ENCODE measurements at regions not wholly inside any gene's neighbourhood (a gene's known extent, or its start where the extent isn't known, plus 50 kb on each side); places are given as distances from the start of the nearest gene placed in this dataset.

- H3K4me3 ChIP-seq (ENCODE audit: low read depth, low read length) = no peak overlapping the region
- no peak for TF ChIP-seq CTCF (conservative IDR thresholded peaks at IDR 0.05; ENCODE audit: low read depth, low read length)
- DNase-seq (ENCODE audit: low read depth) = no peak
These were observed 85.7 kb upstream of the STK17B start for GRCh38 chr2:196257086-196257485.

- DNase-seq (ENCODE audit: low read depth) = no peak
- H3K4me3 ChIP-seq (ENCODE audit: low read depth, low read length) = no peak overlapping the region
- TF ChIP-seq CTCF (conservative IDR thresholded peaks at IDR 0.05; ENCODE audit: low read depth, low read length) = no peak
These were observed 87.0 kb upstream of the STK17B start for GRCh38 chr2:196258407-196258806.

GRCh38 chr2:196259507-196260481 lies 88.4 kb upstream of the STK17B start:
- H3K4me3 ChIP-seq (ENCODE audit: low read depth, low read length) = no peak overlapping the region
- no peak for DNase-seq (ENCODE audit: low read depth)

GRCh38 chr2:196260546-196260945 lies 89.2 kb upstream of the STK17B start:
- H3K4me3 ChIP-seq (ENCODE audit: low read depth, low read length) = no peak overlapping the region
- no peak for TF ChIP-seq CTCF (conservative IDR thresholded peaks at IDR 0.05; ENCODE audit: low read depth, low read length)

More at GRCh38 chr2:196259507-196260481, 88.4 kb upstream of the STK17B start:
- TF ChIP-seq CTCF (conservative IDR thresholded peaks at IDR 0.05; ENCODE audit: low read depth, low read length) = no peak

GRCh38 chr2:196262606-196263005 lies 91.2 kb upstream of the STK17B start:
- DNase-seq (ENCODE audit: low read depth) = no peak

More at GRCh38 chr2:196260546-196260945, 89.2 kb upstream of the STK17B start:
- no peak for DNase-seq (ENCODE audit: low read depth)

GRCh38 chr2:196263181-196263747 lies 91.9 kb upstream of the STK17B start:
- TF ChIP-seq CTCF (conservative IDR thresholded peaks at IDR 0.05; ENCODE audit: low read depth, low read length) = no peak
- no peak for DNase-seq (ENCODE audit: low read depth)
- no peak overlapping the region for H3K4me3 ChIP-seq (ENCODE audit: low read depth, low read length)

More at GRCh38 chr2:196262606-196263005, 91.2 kb upstream of the STK17B start:
- TF ChIP-seq CTCF (conservative IDR thresholded peaks at IDR 0.05; ENCODE audit: low read depth, low read length) = no peak
- no peak overlapping the region for H3K4me3 ChIP-seq (ENCODE audit: low read depth, low read length)

Measured in epithelial cell of proximal tubule (primary cell).